ENCODE measurements at regions not wholly inside any gene's neighbourhood (a gene's known extent, or its start where the extent isn't known, plus 50 kb on each side); places are given as distances from the start of the nearest gene placed in this dataset.

DNA sequence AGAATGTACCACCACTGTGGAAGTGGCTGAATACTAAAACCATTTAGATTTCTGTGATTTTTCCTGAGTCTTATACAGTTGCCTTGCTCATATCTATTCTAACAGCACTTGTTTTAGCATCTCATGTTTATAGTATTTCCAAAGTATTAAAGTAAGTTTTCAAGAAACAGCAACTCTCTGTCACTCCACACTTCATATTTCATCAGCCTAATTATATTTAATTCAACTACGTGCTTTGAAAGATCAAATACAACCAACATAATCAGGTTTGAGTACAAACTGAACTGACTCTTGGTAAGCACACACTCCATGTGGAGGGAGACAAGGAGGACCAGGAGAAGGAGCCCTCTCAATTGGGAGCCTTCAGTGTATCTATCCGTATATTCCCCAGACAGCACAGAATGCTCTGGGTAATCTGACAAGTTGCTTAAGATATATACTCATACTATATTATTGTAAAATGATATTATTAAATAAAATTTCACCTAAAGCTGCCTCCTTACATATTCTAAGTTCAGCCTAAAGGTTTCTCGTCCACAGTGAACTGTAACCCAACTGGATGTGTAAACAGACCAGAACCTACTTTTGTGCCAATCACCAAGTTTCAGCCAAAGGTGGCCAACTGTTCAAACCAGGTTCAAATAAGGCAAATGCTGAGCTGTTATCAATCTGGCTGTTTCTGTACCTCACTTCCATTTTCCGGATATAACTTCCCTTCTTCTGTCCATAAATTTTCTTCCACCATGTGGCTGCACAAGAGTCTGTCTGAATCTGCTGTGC, 105.0 kb upstream of the RASSF8 start:
- Mint-ChIP-seq H3K27me3 (ENCODE audit: low read depth) (no peaks in the 10 kb centered on the region), H3K36me3 (no peaks in the 10 kb centered on the region), H3K9me3 (peaks cover 4% of the 10 kb centered on the region), H3K4me3 (no peak overlapping the region), H3K4me1 (peaks cover 5% of the 10 kb centered on the region), H3K27ac (no peak overlapping the region)
- TF ChIP-seq, protein P1, sequence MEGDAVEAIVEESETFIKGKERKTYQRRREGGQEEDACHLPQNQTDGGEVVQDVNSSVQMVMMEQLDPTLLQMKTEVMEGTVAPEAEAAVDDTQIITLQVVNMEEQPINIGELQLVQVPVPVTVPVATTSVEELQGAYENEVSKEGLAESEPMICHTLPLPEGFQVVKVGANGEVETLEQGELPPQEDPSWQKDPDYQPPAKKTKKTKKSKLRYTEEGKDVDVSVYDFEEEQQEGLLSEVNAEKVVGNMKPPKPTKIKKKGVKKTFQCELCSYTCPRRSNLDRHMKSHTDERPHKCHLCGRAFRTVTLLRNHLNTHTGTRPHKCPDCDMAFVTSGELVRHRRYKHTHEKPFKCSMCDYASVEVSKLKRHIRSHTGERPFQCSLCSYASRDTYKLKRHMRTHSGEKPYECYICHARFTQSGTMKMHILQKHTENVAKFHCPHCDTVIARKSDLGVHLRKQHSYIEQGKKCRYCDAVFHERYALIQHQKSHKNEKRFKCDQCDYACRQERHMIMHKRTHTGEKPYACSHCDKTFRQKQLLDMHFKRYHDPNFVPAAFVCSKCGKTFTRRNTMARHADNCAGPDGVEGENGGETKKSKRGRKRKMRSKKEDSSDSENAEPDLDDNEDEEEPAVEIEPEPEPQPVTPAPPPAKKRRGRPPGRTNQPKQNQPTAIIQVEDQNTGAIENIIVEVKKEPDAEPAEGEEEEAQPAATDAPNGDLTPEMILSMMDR (IDR thresholded peaks at IDR 0.05; ENCODE audit: unreplicated experiment), result no peak
- DNase-seq (ENCODE audit: low spot score in 2 of 2, unreplicated experiment in 2 of 2), result no peak

DNA sequence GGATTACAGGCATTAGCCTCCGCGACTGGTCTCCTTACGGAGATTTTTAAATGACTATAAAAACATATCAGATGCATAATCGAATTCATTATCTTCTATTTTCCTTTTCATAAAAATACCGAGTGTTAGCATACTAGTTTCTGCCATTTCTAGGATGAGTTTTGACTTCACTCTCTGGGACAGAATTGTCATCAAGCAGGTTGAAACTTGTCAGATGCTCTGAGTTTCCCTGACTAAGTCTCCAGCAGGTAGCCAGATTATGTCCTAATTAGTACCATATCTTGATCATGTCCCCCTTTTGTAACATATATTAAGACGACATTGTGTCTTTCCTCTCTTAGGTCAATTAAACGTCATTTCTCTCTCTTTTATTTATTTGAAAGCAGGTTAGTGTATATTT, 103.5 kb upstream of the RASSF8 start:
- Mint-ChIP-seq H3K27ac (no peak overlapping the region), H3K4me1 (peaks cover 7% of the 10 kb centered on the region), H3K4me3 (no peak overlapping the region), H3K36me3 (no peaks in the 10 kb centered on the region), H3K9me3 (peaks cover 4% of the 10 kb centered on the region), H3K27me3 (ENCODE audit: low read depth) (no peaks in the 10 kb centered on the region)
- TF ChIP-seq, protein P1 (IDR thresholded peaks at IDR 0.05; ENCODE audit: unreplicated experiment), result no peak
- no peak for DNase-seq (ENCODE audit: low spot score in 2 of 2, unreplicated experiment in 2 of 2)

DNA sequence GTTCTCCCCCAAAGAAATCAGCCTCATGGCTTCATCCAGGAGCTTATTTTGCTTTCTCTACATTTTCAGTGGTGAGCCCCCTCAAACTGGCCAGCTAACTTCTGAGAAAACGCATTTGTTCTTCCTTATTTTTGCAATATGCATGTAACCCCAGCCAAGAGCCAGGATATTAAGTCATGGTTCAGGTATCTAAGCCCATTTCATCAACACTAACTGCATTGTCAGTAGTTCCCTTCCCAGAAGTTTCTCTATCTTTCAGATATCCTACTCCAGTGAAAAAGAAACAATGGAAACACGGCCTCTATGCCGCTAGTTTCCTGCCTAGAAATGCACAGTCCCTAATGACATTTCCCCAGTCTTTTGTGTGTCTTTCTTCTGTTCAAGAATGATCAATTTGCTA, 102.8 kb upstream of the RASSF8 start:
- H3K4me1 Mint-ChIP-seq, result peaks cover 7% of the 10 kb centered on the region
- peaks cover 2% of the 10 kb centered on the region for H3K27me3 Mint-ChIP-seq (ENCODE audit: low read depth)
- DNase-seq (ENCODE audit: low spot score in 2 of 2, unreplicated experiment in 2 of 2), result no peak
- TF ChIP-seq, protein P1 (IDR thresholded peaks at IDR 0.05; ENCODE audit: unreplicated experiment), result no peak
- no peaks in the 10 kb centered on the region for H3K36me3 Mint-ChIP-seq
- no peak overlapping the region for H3K4me3 Mint-ChIP-seq
- no peak overlapping the region for H3K27ac Mint-ChIP-seq
- H3K9me3 Mint-ChIP-seq, result peaks cover 4% of the 10 kb centered on the region

DNA sequence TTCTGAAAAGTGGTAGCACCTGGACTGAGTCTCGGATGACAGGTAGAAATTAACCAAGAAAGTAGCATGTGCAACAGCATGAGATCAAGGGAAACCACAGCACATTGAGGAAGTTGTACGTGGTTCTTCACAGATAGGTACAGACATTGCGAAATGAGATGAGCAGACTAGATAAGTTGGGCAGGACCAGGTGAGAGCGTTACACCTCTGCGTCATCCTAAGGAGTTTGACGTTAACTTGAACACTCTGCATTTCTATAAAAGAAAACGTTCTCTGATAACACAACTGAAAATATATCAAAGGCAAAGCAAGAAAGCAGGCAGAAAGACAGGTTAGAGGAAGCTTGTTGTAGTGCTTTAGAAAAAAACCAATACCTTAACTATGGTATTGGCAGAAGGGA, 98.5 kb upstream of the RASSF8 start:
- Mint-ChIP-seq H3K4me3 (no peak overlapping the region), H3K9me3 (peaks cover 4% of the 10 kb centered on the region), H3K4me1 (peaks cover 17% of the 10 kb centered on the region), H3K27ac (no peak overlapping the region), H3K36me3 (no peaks in the 10 kb centered on the region), H3K27me3 (ENCODE audit: low read depth) (peaks cover 6% of the 10 kb centered on the region)
- DNase-seq (ENCODE audit: low spot score in 2 of 2, unreplicated experiment in 2 of 2), result no peak
- TF ChIP-seq, protein P1 (IDR thresholded peaks at IDR 0.05; ENCODE audit: unreplicated experiment), result no peak

DNA sequence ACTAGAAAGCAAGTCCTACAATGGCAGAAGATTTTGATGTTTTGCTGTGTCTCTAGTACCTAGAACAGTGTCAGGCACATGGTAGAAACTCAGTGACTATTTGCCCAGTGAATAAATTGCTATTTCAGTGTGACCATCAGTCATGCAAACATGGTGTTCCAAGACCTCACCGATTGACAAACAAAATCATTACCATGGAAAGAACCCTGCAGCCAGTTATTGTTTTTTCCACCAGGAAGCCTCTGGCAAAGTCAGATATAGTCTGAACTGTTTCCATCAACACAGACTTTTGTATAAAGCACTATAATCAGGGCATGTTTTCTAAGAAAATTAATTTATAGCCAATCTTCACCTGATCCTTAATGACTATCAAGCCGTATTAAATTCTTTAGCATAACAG, 97.3 kb upstream of the RASSF8 start:
- DNase-seq (ENCODE audit: low spot score in 2 of 2, unreplicated experiment in 2 of 2), result no peak
- H3K9me3 Mint-ChIP-seq, result no peaks in the 10 kb centered on the region

More for the DNA sequence above, 97.3 kb upstream of the RASSF8 start:
- TF ChIP-seq, protein P1 (IDR thresholded peaks at IDR 0.05; ENCODE audit: unreplicated experiment), result no peak
- Mint-ChIP-seq H3K27ac (no peak overlapping the region), H3K36me3 (no peaks in the 10 kb centered on the region), H3K4me1 (peaks cover 16% of the 10 kb centered on the region), H3K4me3 (no peak overlapping the region), H3K27me3 (ENCODE audit: low read depth) (peaks cover 6% of the 10 kb centered on the region)
